ENCODE measurements at regions not wholly inside any gene's neighbourhood (a gene's known extent, or its start where the extent isn't known, plus 50 kb on each side); places are given as distances from the start of the nearest gene placed in this dataset.
A peak's percentile ranks its signal among the peaks of the same experiment; 100 is the strongest.

DNA sequence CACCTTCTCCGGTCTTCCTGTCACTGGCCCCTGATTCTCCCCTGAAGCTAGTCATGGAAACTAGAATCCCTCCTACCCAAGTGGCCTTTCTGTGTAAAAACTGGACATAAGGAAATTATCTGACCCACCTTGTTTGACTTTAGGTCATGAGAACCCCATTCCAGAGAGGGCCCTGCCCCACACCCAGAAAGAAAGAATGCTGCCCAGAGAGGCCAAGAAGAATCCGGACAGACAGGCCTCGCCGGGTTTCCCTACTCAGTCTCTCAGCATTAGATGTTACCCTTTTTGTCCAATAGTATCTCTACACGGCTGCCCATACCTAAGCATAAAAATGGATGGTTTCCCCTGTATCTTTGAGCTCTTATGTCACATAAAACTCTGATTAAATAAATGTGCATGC is 83.3 kb upstream of the HELT start:
- H3K56ac ChIP-seq (ENCODE audit: low read length): no peak overlapping the region
- H3K9ac ChIP-seq (ENCODE audit: low read length): no peak overlapping the region
- no peak overlapping the region for H2BK120ac ChIP-seq (ENCODE audit: low read depth, low read length)
- no peaks in the 10 kb centered on the region for H3K79me2 ChIP-seq (ENCODE audit: control insufficient read depth, insufficient read depth, low read length)
- no peak overlapping the region for H3K4ac ChIP-seq (ENCODE audit: low read depth, low read length)
- H4K5ac ChIP-seq (ENCODE audit: low read length): no peak overlapping the region
- H3K79me1 ChIP-seq (ENCODE audit: low read length): no peaks in the 10 kb centered on the region
- H3K36me3 ChIP-seq (ENCODE audit: control insufficient read depth, insufficient read depth, low read length): no peaks in the 10 kb centered on the region
- no peaks in the 10 kb centered on the region for H3K27me3 ChIP-seq (ENCODE audit: insufficient read depth, low read length, poor library complexity)
- H3K4me1 ChIP-seq (ENCODE audit: control insufficient read depth, low read depth, low read length): no peaks in the 10 kb centered on the region
- H3K27ac ChIP-seq (ENCODE audit: low read depth, low read length): no peak overlapping the region
- H2BK15ac ChIP-seq (replicated peaks; ENCODE audit: low read depth): no peak overlapping the region
- WGBS (ENCODE audit: extremely low coverage, insufficient coverage, low lambda C conversion rate): no CpG with 5 or more reads among the region's 5 CpGs
- H3K4me3 ChIP-seq (ENCODE audit: low read length): no peak overlapping the region
- H4K8ac ChIP-seq (ENCODE audit: low read depth, low read length): no peak overlapping the region
- no peak overlapping the region for H3K23ac ChIP-seq (ENCODE audit: low read length)
- H3K18ac ChIP-seq (ENCODE audit: low read length): no peak overlapping the region
- H2AK5ac ChIP-seq (ENCODE audit: low read length): no peak overlapping the region
- DNase-seq: no peak
- H3K4me2 ChIP-seq (ENCODE audit: low read length): no peak overlapping the region
- no peak overlapping the region for H2BK5ac ChIP-seq (ENCODE audit: low read length)

DNA sequence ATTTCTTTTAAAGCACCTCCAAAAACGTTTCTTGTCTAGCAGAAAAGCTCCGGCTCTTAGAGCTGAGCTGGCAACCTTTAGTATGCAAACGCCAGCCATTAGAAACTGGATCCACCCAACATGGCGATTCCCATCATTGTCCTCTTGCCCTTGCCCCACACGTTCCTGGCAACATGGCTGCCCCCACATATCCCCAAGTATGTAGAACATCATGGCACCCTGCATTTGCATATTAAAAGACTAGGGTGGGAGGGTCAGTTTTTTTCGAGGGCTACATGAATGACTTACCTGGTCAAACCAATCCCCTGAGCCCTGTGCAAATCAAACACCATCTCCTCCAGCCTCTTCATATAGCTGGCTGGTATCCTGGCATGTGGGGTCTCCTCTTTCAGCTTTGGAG is 82.2 kb upstream of the HELT start:
- Histone ChIP-seq H3K79me1 (ENCODE audit: low read length) (no peaks in the 10 kb centered on the region), H3K18ac (ENCODE audit: low read length) (no peak overlapping the region), H3K9ac (ENCODE audit: low read length) (no peak overlapping the region), H4K8ac (ENCODE audit: low read depth, low read length) (no peak overlapping the region), H4K5ac (ENCODE audit: low read length) (no peak overlapping the region), H3K27me3 (ENCODE audit: insufficient read depth, low read length, poor library complexity) (no peaks in the 10 kb centered on the region), H3K79me2 (ENCODE audit: control insufficient read depth, insufficient read depth, low read length) (no peaks in the 10 kb centered on the region), H3K36me3 (ENCODE audit: control insufficient read depth, insufficient read depth, low read length) (no peaks in the 10 kb centered on the region), H3K56ac (ENCODE audit: low read length) (no peak overlapping the region), H3K23ac (ENCODE audit: low read length) (no peak overlapping the region), H3K4me2 (ENCODE audit: low read length) (no peak overlapping the region), H3K4me3 (ENCODE audit: low read length) (no peak overlapping the region), H3K4me1 (ENCODE audit: control insufficient read depth, low read depth, low read length) (no peaks in the 10 kb centered on the region), H2BK120ac (ENCODE audit: low read depth, low read length) (no peak overlapping the region), H2BK5ac (ENCODE audit: low read length) (no peak overlapping the region), H3K4ac (ENCODE audit: low read depth, low read length) (no peak overlapping the region), H3K27ac (ENCODE audit: low read depth, low read length) (no peak overlapping the region), H2AK5ac (ENCODE audit: low read length) (no peak overlapping the region), H2BK15ac (replicated peaks; ENCODE audit: low read depth) (no peak overlapping the region)
- WGBS (ENCODE audit: extremely low coverage, insufficient coverage, low lambda C conversion rate): no CpG with 5 or more reads among the region's 6 CpGs
- DNase-seq: no peak

DNA sequence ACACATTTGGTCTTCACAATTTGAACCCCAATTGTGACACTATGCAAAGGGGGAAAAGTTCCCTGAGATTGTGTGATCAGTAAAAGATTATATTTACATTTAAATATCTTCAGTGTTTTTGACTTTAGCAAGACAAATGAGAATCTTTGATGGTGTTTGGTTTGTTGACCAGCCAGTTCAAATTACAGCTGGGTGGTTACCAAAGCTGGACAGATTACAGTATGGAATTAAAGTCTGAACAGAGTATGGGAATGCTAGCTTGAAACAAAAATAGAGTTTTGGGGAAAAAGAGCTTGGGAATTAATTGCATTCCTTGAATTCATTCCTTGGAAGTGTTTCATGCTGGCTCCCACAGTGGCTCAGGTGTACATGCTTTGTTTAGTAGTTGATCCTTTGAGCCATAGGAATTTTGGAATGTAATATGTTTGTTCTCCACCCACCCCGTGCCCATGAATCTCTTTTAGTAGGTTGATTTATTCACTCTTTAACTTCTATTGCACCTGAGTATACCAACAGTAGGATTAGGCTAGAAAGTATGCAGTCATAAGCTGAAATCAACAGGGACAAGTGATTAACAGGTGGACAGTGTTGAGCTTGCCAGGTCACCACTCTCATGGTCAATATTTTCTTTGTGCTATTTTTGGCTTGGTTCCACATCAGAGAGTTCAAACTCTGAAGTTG is 81.1 kb upstream of the HELT start:
- peak overlapping the region; percentile 16 for H4K8ac ChIP-seq (ENCODE audit: low read depth, low read length)
- WGBS (ENCODE audit: extremely low coverage, insufficient coverage, low lambda C conversion rate): no CpG with 5 or more reads among the region's 1 CpG
- H3K23ac ChIP-seq (ENCODE audit: low read length): no peak overlapping the region
- no peak overlapping the region for H4K5ac ChIP-seq (ENCODE audit: low read length)
- no peak for DNase-seq
- H3K79me1 ChIP-seq (ENCODE audit: low read length): no peaks in the 10 kb centered on the region
- no peak overlapping the region for H3K4me2 ChIP-seq (ENCODE audit: low read length)
- no peak overlapping the region for H3K4ac ChIP-seq (ENCODE audit: low read depth, low read length)
- H3K27me3 ChIP-seq (ENCODE audit: insufficient read depth, low read length, poor library complexity): no peaks in the 10 kb centered on the region
- H3K36me3 ChIP-seq (ENCODE audit: control insufficient read depth, insufficient read depth, low read length): no peaks in the 10 kb centered on the region
- H3K18ac ChIP-seq (ENCODE audit: low read length): no peak overlapping the region
- H3K4me1 ChIP-seq (ENCODE audit: control insufficient read depth, low read depth, low read length): no peaks in the 10 kb centered on the region
- no peak overlapping the region for H3K4me3 ChIP-seq (ENCODE audit: low read length)
- no peak overlapping the region for H2BK120ac ChIP-seq (ENCODE audit: low read depth, low read length)
- H2AK5ac ChIP-seq (ENCODE audit: low read length): no peak overlapping the region
- H3K79me2 ChIP-seq (ENCODE audit: control insufficient read depth, insufficient read depth, low read length): no peaks in the 10 kb centered on the region
- H3K9ac ChIP-seq (ENCODE audit: low read length): no peak overlapping the region
- H2BK5ac ChIP-seq (ENCODE audit: low read length): no peak overlapping the region
- no peak overlapping the region for H3K27ac ChIP-seq (ENCODE audit: low read depth, low read length)
- no peak overlapping the region for H3K56ac ChIP-seq (ENCODE audit: low read length)
- no peak overlapping the region for H2BK15ac ChIP-seq (replicated peaks; ENCODE audit: low read depth)

DNA sequence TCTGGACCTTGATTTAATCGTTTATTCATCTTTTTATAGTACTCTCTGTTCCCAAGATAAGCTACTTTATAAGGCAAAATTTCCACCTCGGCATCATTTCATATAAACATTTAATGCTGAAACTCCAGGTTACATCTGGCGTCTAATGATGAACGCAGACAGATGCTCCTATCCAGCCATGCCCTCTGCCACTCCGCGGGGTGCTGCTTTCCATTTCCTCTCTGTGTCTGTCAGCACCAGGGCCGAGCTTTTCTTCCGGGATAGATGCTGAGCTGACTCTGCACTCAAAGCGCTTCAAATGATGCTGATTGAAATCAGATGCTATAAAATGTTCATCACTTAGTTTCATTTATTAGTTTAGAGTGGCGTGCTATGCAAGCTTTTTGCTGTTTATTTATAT is 80.5 kb upstream of the HELT start:
- no peak for DNase-seq

DNA sequence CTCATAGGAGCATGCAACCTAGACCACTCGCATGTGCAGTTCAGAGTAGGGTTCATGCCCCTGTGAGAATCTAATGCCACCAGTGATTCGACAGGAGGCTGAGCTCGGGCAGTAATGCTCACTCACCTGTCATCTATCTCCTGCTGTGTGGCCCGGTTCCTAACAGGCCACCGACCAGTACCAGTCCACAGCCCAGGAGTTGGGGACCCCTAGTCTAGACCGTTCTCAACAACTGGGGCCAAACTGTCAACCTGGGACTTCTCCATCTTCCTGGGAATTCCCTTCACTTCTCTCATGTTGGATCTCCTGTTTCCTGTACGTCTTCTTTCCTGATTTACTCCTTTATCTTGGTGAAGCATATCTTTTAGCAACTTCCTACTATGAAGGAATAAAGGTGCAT is 79.4 kb upstream of the HELT start:
- Histone ChIP-seq H2AK5ac (ENCODE audit: low read length) (no peak overlapping the region), H3K4me2 (ENCODE audit: low read length) (no peak overlapping the region), H3K27ac (ENCODE audit: low read depth, low read length) (no peak overlapping the region), H4K8ac (ENCODE audit: low read depth, low read length) (no peak overlapping the region), H3K79me1 (ENCODE audit: low read length) (no peaks in the 10 kb centered on the region), H3K4me1 (ENCODE audit: control insufficient read depth, low read depth, low read length) (no peaks in the 10 kb centered on the region), H3K27me3 (ENCODE audit: insufficient read depth, low read length, poor library complexity) (no peaks in the 10 kb centered on the region), H3K18ac (ENCODE audit: low read length) (no peak overlapping the region), H4K5ac (ENCODE audit: low read length) (no peak overlapping the region), H3K4ac (ENCODE audit: low read depth, low read length) (no peak overlapping the region), H3K79me2 (ENCODE audit: control insufficient read depth, insufficient read depth, low read length) (no peaks in the 10 kb centered on the region), H2BK120ac (ENCODE audit: low read depth, low read length) (no peak overlapping the region), H3K4me3 (ENCODE audit: low read length) (no peak overlapping the region), H3K9ac (ENCODE audit: low read length) (no peak overlapping the region), H3K56ac (ENCODE audit: low read length) (no peak overlapping the region), H3K36me3 (ENCODE audit: control insufficient read depth, insufficient read depth, low read length) (no peaks in the 10 kb centered on the region), H2BK15ac (replicated peaks; ENCODE audit: low read depth) (no peak overlapping the region), H2BK5ac (ENCODE audit: low read length) (no peak overlapping the region), H3K23ac (ENCODE audit: low read length) (no peak overlapping the region)
- DNase-seq: no peak
- no CpG with 5 or more reads among the region's 7 CpGs for WGBS (ENCODE audit: extremely low coverage, insufficient coverage, low lambda C conversion rate)

More for the DNA sequence above, 80.5 kb upstream of the HELT start:
- H3K27me3 ChIP-seq (ENCODE audit: insufficient read depth, low read length, poor library complexity): no peaks in the 10 kb centered on the region
- no peak overlapping the region for H4K8ac ChIP-seq (ENCODE audit: low read depth, low read length)
- no peaks in the 10 kb centered on the region for H3K79me2 ChIP-seq (ENCODE audit: control insufficient read depth, insufficient read depth, low read length)
- no peaks in the 10 kb centered on the region for H3K79me1 ChIP-seq (ENCODE audit: low read length)
- H2BK5ac ChIP-seq (ENCODE audit: low read length): no peak overlapping the region
- no peak overlapping the region for H3K56ac ChIP-seq (ENCODE audit: low read length)
- no peak overlapping the region for H3K4me2 ChIP-seq (ENCODE audit: low read length)
- no peak overlapping the region for H2BK15ac ChIP-seq (replicated peaks; ENCODE audit: low read depth)
- H4K5ac ChIP-seq (ENCODE audit: low read length): no peak overlapping the region
- no peak overlapping the region for H3K4me3 ChIP-seq (ENCODE audit: low read length)
- no peak overlapping the region for H2BK120ac ChIP-seq (ENCODE audit: low read depth, low read length)
- no peaks in the 10 kb centered on the region for H3K36me3 ChIP-seq (ENCODE audit: control insufficient read depth, insufficient read depth, low read length)
- H3K27ac ChIP-seq (ENCODE audit: low read depth, low read length): no peak overlapping the region
- no peak overlapping the region for H2AK5ac ChIP-seq (ENCODE audit: low read length)
- WGBS (ENCODE audit: extremely low coverage, insufficient coverage, low lambda C conversion rate): no CpG with 5 or more reads among the region's 10 CpGs
- H3K23ac ChIP-seq (ENCODE audit: low read length): no peak overlapping the region
- H3K18ac ChIP-seq (ENCODE audit: low read length): no peak overlapping the region
- no peak overlapping the region for H3K4ac ChIP-seq (ENCODE audit: low read depth, low read length)
- no peaks in the 10 kb centered on the region for H3K4me1 ChIP-seq (ENCODE audit: control insufficient read depth, low read depth, low read length)
- H3K9ac ChIP-seq (ENCODE audit: low read length): no peak overlapping the region

DNA sequence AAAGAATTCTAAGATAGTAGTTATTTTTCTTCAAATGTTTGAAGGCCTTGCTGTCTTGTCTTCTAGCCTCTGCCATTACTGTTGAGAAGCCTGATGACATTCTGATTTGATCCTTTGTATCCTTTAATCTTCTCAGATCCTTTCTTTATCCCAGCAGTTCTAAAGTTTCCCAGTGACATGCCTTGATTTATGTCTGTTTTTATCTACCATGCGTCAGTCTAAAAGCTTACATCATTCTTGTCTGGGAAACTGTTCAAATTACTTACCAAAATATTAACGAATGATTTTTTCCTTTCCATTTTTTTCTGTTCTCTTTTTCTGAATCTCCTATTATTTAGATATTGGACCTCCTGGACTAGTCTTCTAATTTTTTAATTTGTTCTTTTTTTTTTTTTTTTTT is 78.3 kb upstream of the HELT start:
- no peak overlapping the region for H3K4me2 ChIP-seq (ENCODE audit: low read length)
- H3K36me3 ChIP-seq (ENCODE audit: control insufficient read depth, insufficient read depth, low read length): no peaks in the 10 kb centered on the region
- no CpG with 5 or more reads among the region's 2 CpGs for WGBS (ENCODE audit: extremely low coverage, insufficient coverage, low lambda C conversion rate)
- H3K9ac ChIP-seq (ENCODE audit: low read length): no peak overlapping the region
- H2BK5ac ChIP-seq (ENCODE audit: low read length): no peak overlapping the region
- no peaks in the 10 kb centered on the region for H3K79me1 ChIP-seq (ENCODE audit: low read length)
- H4K5ac ChIP-seq (ENCODE audit: low read length): no peak overlapping the region
- no peaks in the 10 kb centered on the region for H3K27me3 ChIP-seq (ENCODE audit: insufficient read depth, low read length, poor library complexity)
- H2BK15ac ChIP-seq (replicated peaks; ENCODE audit: low read depth): no peak overlapping the region
- H3K4ac ChIP-seq (ENCODE audit: low read depth, low read length): no peak overlapping the region
- H3K56ac ChIP-seq (ENCODE audit: low read length): no peak overlapping the region
- H3K4me3 ChIP-seq (ENCODE audit: low read length): no peak overlapping the region
- H2AK5ac ChIP-seq (ENCODE audit: low read length): no peak overlapping the region
- H3K18ac ChIP-seq (ENCODE audit: low read length): no peak overlapping the region
- H2BK120ac ChIP-seq (ENCODE audit: low read depth, low read length): no peak overlapping the region
- H3K27ac ChIP-seq (ENCODE audit: low read depth, low read length): no peak overlapping the region
- no peak overlapping the region for H4K8ac ChIP-seq (ENCODE audit: low read depth, low read length)
- H3K23ac ChIP-seq (ENCODE audit: low read length): no peak overlapping the region
- DNase-seq: no peak
- H3K79me2 ChIP-seq (ENCODE audit: control insufficient read depth, insufficient read depth, low read length): no peaks in the 10 kb centered on the region
- no peaks in the 10 kb centered on the region for H3K4me1 ChIP-seq (ENCODE audit: control insufficient read depth, low read depth, low read length)
